Karpas-422 (cell line): ENCODE measurements at regions not wholly inside any gene's neighbourhood (a gene's known extent, or its start where the extent isn't known, plus 50 kb on each side); places are given as distances from the start of the nearest gene placed in this dataset.

Source experiments
- DNase-seq: peaks from one replicate; pipeline ENCODE4 v3.0.0-alpha.2; 2015
- H2AFZ ChIP-seq: fragments of 200-600 bp; sonication (generic); 2 replicates; pipeline ENCODE4 v1.6.1; 2014; ENCODE audit warnings: antibody characterized with exemption, low read length, mixed read lengths
- H3K27ac ChIP-seq: fragments of 200-600 bp; sonication (generic); 2 replicates; pipeline ENCODE4 v1.5.1; 2014; ENCODE audit warnings: mild to moderate bottlenecking, low read length, moderate library complexity
- H3K27me3 ChIP-seq: fragments of 200-600 bp; sonication (generic); 2 replicates; pipeline ENCODE4 v1.6.1; 2014; ENCODE audit warnings: low read length, mixed read lengths
- H3K36me3 ChIP-seq: fragments of 200-600 bp; sonication (generic); 2 replicates; pipeline ENCODE4 v1.6.1; 2014; ENCODE audit warnings: low read length, mixed read lengths; ENCODE audit not compliant: insufficient read depth
- H3K4me1 ChIP-seq: fragments of 200-600 bp; sonication (generic); 2 replicates; pipeline ENCODE4 v1.6.1; 2014; ENCODE audit warnings: mild to moderate bottlenecking, low read length, mixed read lengths
- H3K4me2 ChIP-seq: fragments of 200-600 bp; sonication (generic); 2 replicates; pipeline ENCODE4 v1.6.1; 2014; ENCODE audit warnings: low read length, low read depth, mild to moderate bottlenecking; ENCODE audit not compliant: poor library complexity, severe bottlenecking
- H3K4me3 ChIP-seq: fragments of 200-600 bp; sonication (generic); 2 replicates; pipeline ENCODE4 v1.5.1; 2014; ENCODE audit warnings: mild to moderate bottlenecking, antibody characterized with exemption, low read length, mixed read lengths
- H3K79me2 ChIP-seq: fragments of 200-600 bp; sonication (generic); 2 replicates; pipeline ENCODE4 v1.6.1; 2014; ENCODE audit warnings: mild to moderate bottlenecking, low read length, mixed read lengths
- H3K9ac ChIP-seq: fragments of 200-600 bp; sonication (generic); 2 replicates; pipeline ENCODE4 v1.6.0; 2014; ENCODE audit warnings: low read length
- H3K9me2 ChIP-seq: fragments of 200-600 bp; sonication (generic), shearing (Covaris generic); replicated peaks from 2 replicates; pipeline ENCODE4 v1.6.0; 2014; ENCODE audit warnings: mild to moderate bottlenecking, low read length, moderate library complexity; ENCODE audit not compliant: insufficient read depth
- H3K9me3 ChIP-seq: fragments of 300-700, 200-600 bp; sonication (generic); 2 replicates; pipeline ENCODE4 v1.6.1; 2014; ENCODE audit warnings: low read length, mixed read lengths
- H4K20me1 ChIP-seq: fragments of 200-600 bp; sonication (generic); 2 replicates; pipeline ENCODE4 v1.6.1; 2014; ENCODE audit warnings: mild to moderate bottlenecking, antibody characterized with exemption, low read length, low read depth; ENCODE audit not compliant: insufficient read depth

- no peak overlapping the region for H3K9ac ChIP-seq
- H3K4me2 ChIP-seq = no peak overlapping the region
- H3K4me1 ChIP-seq = no peaks in the 10 kb centered on the region
- H3K36me3 ChIP-seq = no peaks in the 10 kb centered on the region
- H2AFZ ChIP-seq = no peak overlapping the region
- H3K27ac ChIP-seq = no peak overlapping the region
- no peaks in the 10 kb centered on the region for H3K79me2 ChIP-seq
- no peak for DNase-seq
- H3K9me2 ChIP-seq = no peaks in the 10 kb centered on the region
- no peaks in the 10 kb centered on the region for H3K9me3 ChIP-seq
- no peak overlapping the region for H3K4me3 ChIP-seq
- H4K20me1 ChIP-seq = no peaks in the 10 kb centered on the region
- no peaks in the 10 kb centered on the region for H3K27me3 ChIP-seq
Measured at GRCh38 chr5:10085185-10085584, 164.5 kb downstream of the ATPSCKMT start.

- no peaks in the 10 kb centered on the region for H3K4me1 ChIP-seq
- H2AFZ ChIP-seq = no peak overlapping the region
- no peak overlapping the region for H3K27ac ChIP-seq
- H4K20me1 ChIP-seq = no peaks in the 10 kb centered on the region
- DNase-seq = no peak
- no peaks in the 10 kb centered on the region for H3K36me3 ChIP-seq
- no peaks in the 10 kb centered on the region for H3K9me3 ChIP-seq
- H3K9me2 ChIP-seq = no peaks in the 10 kb centered on the region
- no peaks in the 10 kb centered on the region for H3K79me2 ChIP-seq
- H3K27me3 ChIP-seq = no peaks in the 10 kb centered on the region
- no peak overlapping the region for H3K9ac ChIP-seq
- H3K4me3 ChIP-seq = no peak overlapping the region
- H3K4me2 ChIP-seq = no peak overlapping the region
Measured at GRCh38 chr5:10081584-10081983, 168.1 kb downstream of the ATPSCKMT start.

- Histone ChIP-seq H3K36me3 (no peaks in the 10 kb centered on the region), H3K9ac (no peak overlapping the region), H2AFZ (no peak overlapping the region), H3K27me3 (no peaks in the 10 kb centered on the region), H3K27ac (no peak overlapping the region), H3K4me3 (no peak overlapping the region), H4K20me1 (no peaks in the 10 kb centered on the region), H3K9me3 (no peaks in the 10 kb centered on the region), H3K4me2 (no peak overlapping the region), H3K9me2 (no peaks in the 10 kb centered on the region), H3K4me1 (no peaks in the 10 kb centered on the region), H3K79me2 (no peaks in the 10 kb centered on the region)
- DNase-seq = no peak
Measured at GRCh38 chr5:10077791-10078545, 171.7 kb downstream of the ATPSCKMT start.

- Histone ChIP-seq H3K9ac (no peak overlapping the region), H3K79me2 (no peaks in the 10 kb centered on the region), H3K27me3 (no peaks in the 10 kb centered on the region), H3K4me2 (no peak overlapping the region), H3K4me3 (no peak overlapping the region), H3K9me3 (no peaks in the 10 kb centered on the region), H3K36me3 (no peaks in the 10 kb centered on the region), H3K9me2 (no peaks in the 10 kb centered on the region), H2AFZ (no peak overlapping the region), H3K4me1 (no peaks in the 10 kb centered on the region), H4K20me1 (no peaks in the 10 kb centered on the region), H3K27ac (no peak overlapping the region)
- no peak for DNase-seq
Measured at GRCh38 chr5:10073441-10074104, 176.1 kb downstream of the ATPSCKMT start.

- Histone ChIP-seq H3K9me2 (no peaks in the 10 kb centered on the region), H3K4me3 (no peak overlapping the region), H3K9me3 (no peaks in the 10 kb centered on the region), H3K27ac (no peak overlapping the region), H4K20me1 (no peaks in the 10 kb centered on the region), H3K79me2 (no peaks in the 10 kb centered on the region), H2AFZ (no peak overlapping the region), H3K4me2 (no peak overlapping the region), H3K27me3 (no peaks in the 10 kb centered on the region), H3K4me1 (no peaks in the 10 kb centered on the region), H3K9ac (no peak overlapping the region), H3K36me3 (no peaks in the 10 kb centered on the region)
- DNase-seq = no peak
Measured at GRCh38 chr5:10069637-10070313, 179.9 kb downstream of the ATPSCKMT start.

GRCh38 chr5:10065428-10066000 lies 184.2 kb downstream of the ATPSCKMT start:
- Histone ChIP-seq H4K20me1 (no peaks in the 10 kb centered on the region), H3K4me2 (no peak overlapping the region), H3K4me1 (no peaks in the 10 kb centered on the region), H3K79me2 (no peaks in the 10 kb centered on the region), H3K36me3 (no peaks in the 10 kb centered on the region), H3K9me3 (no peaks in the 10 kb centered on the region), H2AFZ (no peak overlapping the region), H3K27ac (no peak overlapping the region), H3K9ac (no peak overlapping the region), H3K4me3 (no peak overlapping the region), H3K9me2 (no peaks in the 10 kb centered on the region), H3K27me3 (no peaks in the 10 kb centered on the region)
- DNase-seq = no peak

- no peak overlapping the region for H3K4me2 ChIP-seq
- H3K4me1 ChIP-seq = no peaks in the 10 kb centered on the region
- DNase-seq = no peak
- H3K4me3 ChIP-seq = no peak overlapping the region
- no peaks in the 10 kb centered on the region for H3K27me3 ChIP-seq
- H3K36me3 ChIP-seq = no peaks in the 10 kb centered on the region
- no peaks in the 10 kb centered on the region for H3K9me2 ChIP-seq
- no peak overlapping the region for H2AFZ ChIP-seq
- no peaks in the 10 kb centered on the region for H4K20me1 ChIP-seq
- no peaks in the 10 kb centered on the region for H3K79me2 ChIP-seq
- no peaks in the 10 kb centered on the region for H3K9me3 ChIP-seq
- H3K27ac ChIP-seq = no peak overlapping the region
- no peak overlapping the region for H3K9ac ChIP-seq
Measured at GRCh38 chr5:10064546-10065195, 185.0 kb downstream of the ATPSCKMT start.

GRCh38 chr5:10063997-10064396 lies 185.7 kb downstream of the ATPSCKMT start:
- Histone ChIP-seq H3K4me2 (no peak overlapping the region), H3K36me3 (no peaks in the 10 kb centered on the region), H3K9me2 (no peaks in the 10 kb centered on the region), H3K27ac (no peak overlapping the region), H3K79me2 (no peaks in the 10 kb centered on the region), H3K9ac (no peak overlapping the region), H3K9me3 (no peaks in the 10 kb centered on the region), H2AFZ (no peak overlapping the region), H3K4me3 (no peak overlapping the region), H4K20me1 (no peaks in the 10 kb centered on the region), H3K4me1 (no peaks in the 10 kb centered on the region), H3K27me3 (no peaks in the 10 kb centered on the region)
- no peak for DNase-seq
